ENCODE measurements at regions not wholly inside any gene's neighbourhood (a gene's known extent, or its start where the extent isn't known, plus 50 kb on each side); places are given as distances from the start of the nearest gene placed in this dataset.

DNA sequence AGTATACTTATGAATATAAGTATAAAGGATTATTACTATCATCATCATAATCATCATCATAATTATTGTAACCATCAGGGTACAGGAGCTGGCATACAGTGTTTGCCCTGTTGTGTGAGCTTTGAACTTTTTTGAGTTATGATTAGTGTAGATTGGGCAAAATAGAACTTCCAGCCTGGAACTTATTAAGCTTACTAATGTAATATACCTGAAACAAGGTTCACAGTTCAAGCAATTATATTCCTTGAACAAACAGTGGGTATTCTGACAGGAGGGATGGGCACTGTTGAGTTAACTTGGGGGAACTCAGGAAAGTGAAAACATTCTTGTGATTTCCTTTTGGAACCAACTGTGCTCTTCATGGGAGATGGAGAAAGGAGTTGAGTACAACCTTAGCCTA lies 680.0 kb downstream of the DOK5 start:
- TF ChIP-seq, protein P1, sequence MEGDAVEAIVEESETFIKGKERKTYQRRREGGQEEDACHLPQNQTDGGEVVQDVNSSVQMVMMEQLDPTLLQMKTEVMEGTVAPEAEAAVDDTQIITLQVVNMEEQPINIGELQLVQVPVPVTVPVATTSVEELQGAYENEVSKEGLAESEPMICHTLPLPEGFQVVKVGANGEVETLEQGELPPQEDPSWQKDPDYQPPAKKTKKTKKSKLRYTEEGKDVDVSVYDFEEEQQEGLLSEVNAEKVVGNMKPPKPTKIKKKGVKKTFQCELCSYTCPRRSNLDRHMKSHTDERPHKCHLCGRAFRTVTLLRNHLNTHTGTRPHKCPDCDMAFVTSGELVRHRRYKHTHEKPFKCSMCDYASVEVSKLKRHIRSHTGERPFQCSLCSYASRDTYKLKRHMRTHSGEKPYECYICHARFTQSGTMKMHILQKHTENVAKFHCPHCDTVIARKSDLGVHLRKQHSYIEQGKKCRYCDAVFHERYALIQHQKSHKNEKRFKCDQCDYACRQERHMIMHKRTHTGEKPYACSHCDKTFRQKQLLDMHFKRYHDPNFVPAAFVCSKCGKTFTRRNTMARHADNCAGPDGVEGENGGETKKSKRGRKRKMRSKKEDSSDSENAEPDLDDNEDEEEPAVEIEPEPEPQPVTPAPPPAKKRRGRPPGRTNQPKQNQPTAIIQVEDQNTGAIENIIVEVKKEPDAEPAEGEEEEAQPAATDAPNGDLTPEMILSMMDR (IDR thresholded peaks at IDR 0.05) = no peak
- TF ChIP-seq ZFX (IDR thresholded peaks at IDR 0.05; ENCODE audit: borderline replicate concordance) = no peak
